HCT116 (cell line): ENCODE measurements at regions not wholly inside any gene's neighbourhood (a gene's known extent, or its start where the extent isn't known, plus 50 kb on each side); places are given as distances from the start of the nearest gene placed in this dataset.

Experiments
- ATAC-seq: fragments of 200-7000 bp; cut with Tn5 transposase; 2 replicates; pipeline ENCODE4 v1.9.1; 2020; ENCODE audit warnings: mild to moderate bottlenecking, moderate library complexity
- BruUV-seq: library from RNA; stranded (reverse); fragments of 400-500 nt; replicated peaks from 2 replicates; lab custom pipeline; 2021; lab: Mats Ljungman, UMichigan
- CTCF ChIA-PET: fragments of 300-600 bp; sonication (Branson Sonifier 250); formaldehyde crosslinking; loops from one replicate; lab custom pipeline; 2021; ENCODE audit warnings: antibody characterized with exemption; lab: Charles Lee
- POLR2A ChIA-PET: fragments of 300-600, 350-600 bp; sonication (Branson Sonifier 250); formaldehyde crosslinking; loops from one replicate; lab custom pipeline; 2021; ENCODE audit warnings: antibody characterized with exemption; lab: Charles Lee
- RAD21 ChIA-PET, 2 experiments: fragments of 300-600 bp; sonication (Branson Sonifier 250); formaldehyde crosslinking; loops; one replicate each; lab custom pipeline; 2023; ENCODE audit warnings: low total read pairs in 2 of 2; ENCODE audit not compliant: uncharacterized antibody in 2 of 2, unreplicated experiment in 2 of 2, low non-redundant PET in 1 of 2; lab: Charles Lee
- DNase-seq: peaks from one replicate; pipeline ENCODE4 v3.0.0-alpha.2; 2010; ENCODE audit warnings: low read depth, low spot score
- H2AFZ ChIP-seq: fragments of 200-600 bp; shearing (Covaris generic), sonication (generic); 2 replicates; pipeline ENCODE4 v1.6.1; 2017; ENCODE audit warnings: low read depth, mixed run types, mixed read lengths, antibody characterized with exemption, low read length; ENCODE audit not compliant: poor library complexity, severe bottlenecking
- H3K27ac ChIP-seq: 2 replicates; pipeline ENCODE4 v1.5.1; 2012; ENCODE audit warnings: low read depth, low read length
- H3K27me3 ChIP-seq: fragments of 200-600 bp; sonication (generic); 2 replicates; pipeline ENCODE4 v1.6.1; 2016; ENCODE audit warnings: mixed run types, low read length, mixed read lengths; ENCODE audit not compliant: insufficient read depth
- H3K36me3 ChIP-seq, 2 experiments: fragments of 200-500 bp in 1 of 2; fragments of 200-600 bp in 1 of 2; sonication (Bioruptor generic) in 1 of 2; sonication (generic) in 1 of 2; 2 replicates each; pipeline versions ENCODE4 v1.5.1 to v1.6.1; 2014 to 2016; ENCODE audit warnings: low read length in 2 of 2, inconsistent platforms in 1 of 2, mixed read lengths in 1 of 2, mixed run types in 1 of 2; ENCODE audit not compliant: insufficient read depth in 2 of 2, control insufficient read depth in 1 of 2
- H3K4me1 ChIP-seq, 2 experiments: fragments of 200-600 bp in 1 of 2; sonication (generic) in 1 of 2; 2 replicates each; pipeline versions ENCODE4 v1.5.1 to v1.6.1; 2012 to 2017; ENCODE audit warnings: low read length in 2 of 2, inconsistent platforms in 1 of 2, mild to moderate bottlenecking in 1 of 2, mixed read lengths in 1 of 2, mixed run types in 1 of 2, moderate library complexity in 1 of 2; ENCODE audit not compliant: insufficient read depth in 2 of 2, control insufficient read depth in 1 of 2
- H3K4me2 ChIP-seq: fragments of 200-600 bp; sonication (generic); 2 replicates; pipeline ENCODE4 v1.6.1; 2017; ENCODE audit warnings: mixed run types, low read length, mixed read lengths
- H3K4me3 ChIP-seq, 2 experiments: fragments of 200-600 bp in 1 of 2; sonication (generic) in 1 of 2; replicated peaks in 1 of 2; 2 replicates each; pipeline ENCODE4 v1.5.1; 2011 to 2016; ENCODE audit warnings: low read length in 2 of 2, control low read depth in 1 of 2, low read depth in 1 of 2, mild to moderate bottlenecking in 1 of 2, mixed read lengths in 1 of 2, mixed run types in 1 of 2
- H3K79me2 ChIP-seq: fragments of 200-600 bp; sonication (generic); 2 replicates; pipeline ENCODE4 v1.6.1; 2017; ENCODE audit warnings: mild to moderate bottlenecking, mixed run types, low read length, moderate library complexity, mixed read lengths; ENCODE audit not compliant: insufficient read depth
- H3K9ac ChIP-seq: fragments of 200-600 bp; sonication (generic); 2 replicates; pipeline ENCODE4 v1.6.1; 2016; ENCODE audit warnings: low read length, mixed read lengths
- H3K9me2 ChIP-seq: fragments of 200-600 bp; sonication (generic), shearing (Covaris generic); 2 replicates; pipeline ENCODE4 v1.6.1; 2017; ENCODE audit warnings: mixed run types, mild to moderate bottlenecking, moderate library complexity; ENCODE audit not compliant: insufficient read depth
- H3K9me3 ChIP-seq, 2 experiments: fragments of 200-500 bp in 1 of 2; fragments of 200-600 bp in 1 of 2; sonication (Bioruptor generic) in 1 of 2; sonication (generic) in 1 of 2; 2 replicates each; pipeline ENCODE4 v1.6.1; 2014 to 2017; ENCODE audit warnings: low read length in 2 of 2, mixed read lengths in 2 of 2, inconsistent platforms in 1 of 2, low read depth in 1 of 2, mild to moderate bottlenecking in 1 of 2, mixed run types in 1 of 2, moderate library complexity in 1 of 2; ENCODE audit not compliant: control insufficient read depth in 1 of 2, insufficient read depth in 1 of 2
- H4K20me1 ChIP-seq: fragments of 200-600 bp; sonication (generic), shearing (Covaris generic); 2 replicates; pipeline ENCODE4 v1.6.1; 2017; ENCODE audit warnings: mixed run types, mild to moderate bottlenecking, moderate library complexity; ENCODE audit not compliant: insufficient read depth
- JUND ChIP-seq: IDR thresholded peaks from 2 replicates; pipeline ENCODE4 v1.6.1; 2012
- REST ChIP-seq: IDR thresholded peaks from 2 replicates; pipeline ENCODE4 v1.6.1; 2012; ENCODE audit warnings: low read depth
- SIN3A ChIP-seq: IDR thresholded peaks from 2 replicates; pipeline ENCODE4 v1.6.1; 2012; ENCODE audit warnings: low read depth
- SP1 ChIP-seq: IDR thresholded peaks from 2 replicates; pipeline ENCODE4 v1.6.1; 2012; ENCODE audit warnings: low read depth
- YY1 ChIP-seq: IDR thresholded peaks from 2 replicates; pipeline ENCODE4 v1.6.1; 2011; ENCODE audit warnings: low read length, low read depth, moderate library complexity, mild to moderate bottlenecking; ENCODE audit not compliant: insufficient replicate concordance; ENCODE audit errors: extremely low read depth
- ZFX ChIP-seq: fragments of 450-650 bp; IDR thresholded peaks from 2 replicates; pipeline ENCODE4 v1.6.1; 2017
- ZNF274 ChIP-seq: fragments of 200-500 bp; sonication (Bioruptor generic); IDR thresholded peaks from 2 replicates; pipeline ENCODE4 v1.6.1; 2014; ENCODE audit warnings: mild to moderate bottlenecking, low read depth, low read length, inconsistent platforms
- intact Hi-C: fragments of 100-400 bp; cut with micrococcal nuclease; formaldehyde crosslinking; loops from 2 replicates; pipeline ENCODE4 v1.10.0; 2022
- TF ChIP-seq, protein P1 (sequence below): IDR thresholded peaks from 2 replicates; pipeline ENCODE4 v1.6.1; 2012

DNA sequence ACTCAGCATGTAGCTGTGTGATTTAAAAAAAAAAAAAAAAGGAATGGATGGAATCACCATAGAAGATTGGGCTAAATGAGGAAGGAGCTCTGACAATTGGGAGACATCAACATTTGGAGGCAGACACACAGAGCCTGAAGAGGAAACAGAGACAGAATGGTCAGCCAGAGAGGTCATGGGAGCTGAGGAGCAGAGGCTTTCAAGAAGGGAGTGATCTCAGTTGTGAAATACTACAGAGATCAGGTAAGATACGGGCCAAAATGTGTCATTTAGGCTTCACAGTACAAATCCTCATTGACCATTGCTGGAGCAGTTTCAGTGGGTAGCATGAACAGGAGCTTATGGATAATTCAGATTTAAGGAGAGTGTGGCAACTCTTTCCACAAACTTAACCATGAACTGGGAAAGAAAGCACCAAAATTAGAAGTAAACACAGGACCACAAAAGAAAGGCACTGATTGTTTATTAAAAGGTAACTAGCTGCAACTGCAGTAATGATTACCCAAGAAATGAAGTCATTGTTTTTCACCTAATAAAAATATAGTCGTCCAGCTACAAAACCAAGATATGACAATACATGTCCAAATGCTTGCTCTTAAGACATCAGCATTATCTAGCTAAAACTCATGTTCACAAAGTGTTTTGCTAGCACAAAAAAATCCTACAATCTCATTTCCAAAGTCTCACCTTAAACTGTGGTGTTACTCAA is 203.2 kb downstream of the DHX15 start (continued):
- no peak for TF ChIP-seq REST
- TF ChIP-seq, all 23 proteins: peak for 0

GRCh38 chr4:24373704-24374103 is 210.7 kb downstream of the DHX15 start:
- Histone ChIP-seq H4K20me1 (no peaks in the 10 kb centered on the region), H3K4me1 (no peaks in the 10 kb centered on the region), H2AFZ (no peak overlapping the region), H3K9me2 (no peaks in the 10 kb centered on the region), H3K9ac (no peak overlapping the region), H3K27me3 (no peaks in the 10 kb centered on the region), H3K27ac (no peak overlapping the region), H3K4me3 (no peak overlapping the region), H3K79me2 (no peaks in the 10 kb centered on the region), H3K4me2 (no peak overlapping the region), H3K36me3 (no peaks in the 10 kb centered on the region), H3K9me3 (no peaks in the 10 kb centered on the region)
- ChIA-PET POLR2A (no interaction called here), RAD21 (no interaction called here), CTCF (no interaction called here)
- ATAC-seq, result no peak
- intact Hi-C loops, result no loop called here
- DNase-seq, result no peak
- TF ChIP-seq SP1, result no peak
- TF ChIP-seq, protein P1, sequence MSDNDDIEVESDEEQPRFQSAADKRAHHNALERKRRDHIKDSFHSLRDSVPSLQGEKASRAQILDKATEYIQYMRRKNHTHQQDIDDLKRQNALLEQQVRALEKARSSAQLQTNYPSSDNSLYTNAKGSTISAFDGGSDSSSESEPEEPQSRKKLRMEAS, result no peak
- no peak for TF ChIP-seq JUND
- no peak for TF ChIP-seq ZFX
- no peak for TF ChIP-seq SIN3A
- TF ChIP-seq ZNF274, result no peak
- no peak for TF ChIP-seq YY1
- no TSS peak for BruUV-seq
